Mucosa of descending colon (tissue), 3 donors: ENCODE measurements at regions not wholly inside any gene's neighbourhood (a gene's known extent, or its start where the extent isn't known, plus 50 kb on each side); places are given as distances from the start of the nearest gene placed in this dataset.

ENCODE experiments used
- ATAC-seq: fragments of 200-7000 bp; cut with Tn5 transposase; one replicate; pipeline ENCODE4 v1.9.1; 2020; ENCODE audit warnings: mild to moderate bottlenecking, moderate library complexity
- DNase-seq, 3 donors: peaks; one replicate each; pipeline ENCODE4 v3.0.0-alpha.2; 2020
- H3K36me3 ChIP-seq: fragments of 200-600 bp; one replicate; pipeline ENCODE4 v1.8.0; 2021; ENCODE audit warnings: low read depth, mild to moderate bottlenecking
- H3K4me1 ChIP-seq: fragments of 200-600 bp; one replicate; pipeline ENCODE4 v1.8.0; 2021; ENCODE audit warnings: low read depth, mild to moderate bottlenecking
- H3K4me3 ChIP-seq: fragments of 200-600 bp; one replicate; pipeline ENCODE4 v1.8.0; 2021; ENCODE audit warnings: mild to moderate bottlenecking
- H3K9me3 ChIP-seq: fragments of 200-600 bp; one replicate; pipeline ENCODE4 v1.8.0; 2021; ENCODE audit warnings: mild to moderate bottlenecking
- intact Hi-C, 2 donors: fragments of 100-400 bp; cut with DNase I in 1 of 2; cut with micrococcal nuclease in 1 of 2; formaldehyde crosslinking; loops; one replicate each; pipeline versions ENCODE4 v1.11.0 to v1.11.1; 2022; cut with DNase I, micrococcal nuclease
- TF ChIP-seq, protein P1 (sequence below): fragments of 200-600 bp; IDR thresholded peaks from one replicate; pipeline ENCODE4 v1.8.0; 2022; ENCODE audit warnings: antibody characterized with exemption, mild to moderate bottlenecking
- donor health status: DM: no; HTN: no; CAD: no; lungs with moderate emphysema.
- donor health status: DM: no; HTN: no; CAD: no.
- donor health status: DM: no; HTN: yes; CAD: no.

GRCh38 chr3:147735616-147736015, 326.5 kb downstream of the ZIC1 start:
- TF ChIP-seq, protein P1, sequence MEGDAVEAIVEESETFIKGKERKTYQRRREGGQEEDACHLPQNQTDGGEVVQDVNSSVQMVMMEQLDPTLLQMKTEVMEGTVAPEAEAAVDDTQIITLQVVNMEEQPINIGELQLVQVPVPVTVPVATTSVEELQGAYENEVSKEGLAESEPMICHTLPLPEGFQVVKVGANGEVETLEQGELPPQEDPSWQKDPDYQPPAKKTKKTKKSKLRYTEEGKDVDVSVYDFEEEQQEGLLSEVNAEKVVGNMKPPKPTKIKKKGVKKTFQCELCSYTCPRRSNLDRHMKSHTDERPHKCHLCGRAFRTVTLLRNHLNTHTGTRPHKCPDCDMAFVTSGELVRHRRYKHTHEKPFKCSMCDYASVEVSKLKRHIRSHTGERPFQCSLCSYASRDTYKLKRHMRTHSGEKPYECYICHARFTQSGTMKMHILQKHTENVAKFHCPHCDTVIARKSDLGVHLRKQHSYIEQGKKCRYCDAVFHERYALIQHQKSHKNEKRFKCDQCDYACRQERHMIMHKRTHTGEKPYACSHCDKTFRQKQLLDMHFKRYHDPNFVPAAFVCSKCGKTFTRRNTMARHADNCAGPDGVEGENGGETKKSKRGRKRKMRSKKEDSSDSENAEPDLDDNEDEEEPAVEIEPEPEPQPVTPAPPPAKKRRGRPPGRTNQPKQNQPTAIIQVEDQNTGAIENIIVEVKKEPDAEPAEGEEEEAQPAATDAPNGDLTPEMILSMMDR: no peak
- no peaks in the 10 kb centered on the region for H3K4me1 ChIP-seq
- H3K36me3 ChIP-seq: no peaks in the 10 kb centered on the region
- ATAC-seq: no peak
- H3K9me3 ChIP-seq: no peaks in the 10 kb centered on the region
- DNase-seq: no peak
- intact Hi-C loops: no loop called here
- no peak overlapping the region for H3K4me3 ChIP-seq

GRCh38 chr3:147736226-147736625, 327.1 kb downstream of the ZIC1 start:
- H3K4me1 ChIP-seq: no peaks in the 10 kb centered on the region
- no peaks in the 10 kb centered on the region for H3K36me3 ChIP-seq
- no peak for DNase-seq
- intact Hi-C loops: no loop called here
- TF ChIP-seq, protein P1: no peak
- H3K4me3 ChIP-seq: no peak overlapping the region
- ATAC-seq: no peak
- H3K9me3 ChIP-seq: no peaks in the 10 kb centered on the region

DNA sequence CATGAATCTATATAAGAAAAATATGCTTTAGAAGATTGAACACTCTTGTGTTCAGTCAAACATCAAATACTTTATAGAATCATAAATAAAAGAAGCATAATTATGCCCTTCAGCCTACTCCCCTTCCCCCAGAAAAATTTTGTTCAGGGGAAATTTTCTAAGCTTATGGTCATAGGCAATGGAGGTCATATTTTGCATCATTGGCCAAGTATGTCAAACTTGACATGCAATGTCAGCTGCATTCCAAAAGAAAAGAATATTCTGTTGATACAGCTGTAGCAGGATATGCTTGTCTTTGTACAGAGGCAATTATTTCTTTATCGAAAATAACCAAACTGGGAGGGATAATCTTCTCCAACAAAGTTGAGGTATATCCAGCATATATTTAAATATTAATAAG, 328.2 kb downstream of the ZIC1 start:
- TF ChIP-seq, protein P1: no peak
- no peaks in the 10 kb centered on the region for H3K9me3 ChIP-seq
- no peak for DNase-seq
- no peaks in the 10 kb centered on the region for H3K4me1 ChIP-seq
- H3K4me3 ChIP-seq: no peak overlapping the region
- no peaks in the 10 kb centered on the region for H3K36me3 ChIP-seq
- ATAC-seq: no peak
- intact Hi-C loops: no loop called here

- DNase-seq (no peak), ATAC-seq (no peak)
- intact Hi-C loops: no loop called here
- TF ChIP-seq, protein P1: no peak
- H3K9me3 ChIP-seq: no peaks in the 10 kb centered on the region
- H3K36me3 ChIP-seq: no peaks in the 10 kb centered on the region
- H3K4me1 ChIP-seq: no peaks in the 10 kb centered on the region
- no peak overlapping the region for H3K4me3 ChIP-seq
Measured at GRCh38 chr3:147740928-147741327, 331.8 kb downstream of the ZIC1 start.

DNA sequence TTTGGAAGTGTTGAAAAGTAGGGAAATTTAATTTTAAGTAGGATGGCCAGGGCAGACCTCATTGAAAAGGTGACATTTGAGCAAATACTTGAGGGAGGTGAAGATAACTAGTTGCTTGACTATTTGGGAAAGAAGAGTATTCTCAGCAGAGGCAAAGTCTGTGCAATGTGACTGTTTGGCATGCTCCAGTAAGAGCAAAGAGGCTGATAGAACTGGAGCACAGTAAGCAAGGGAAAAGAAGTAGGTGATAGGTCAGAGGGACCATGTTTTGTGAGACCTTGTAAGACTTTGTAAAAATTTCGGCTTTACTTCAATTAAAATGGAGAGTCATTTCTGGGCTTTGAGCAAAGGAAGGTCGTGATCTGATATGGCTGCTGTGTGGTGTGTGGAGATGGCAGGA, 335.8 kb downstream of the ZIC1 start:
- no peak for ATAC-seq
- Histone ChIP-seq H3K9me3 (no peaks in the 10 kb centered on the region), H3K4me1 (no peaks in the 10 kb centered on the region), H3K36me3 (no peaks in the 10 kb centered on the region), H3K4me3 (no peak overlapping the region)
- intact Hi-C loops: no loop called here
- TF ChIP-seq, protein P1: no peak
- DNase-seq: no peak

DNA sequence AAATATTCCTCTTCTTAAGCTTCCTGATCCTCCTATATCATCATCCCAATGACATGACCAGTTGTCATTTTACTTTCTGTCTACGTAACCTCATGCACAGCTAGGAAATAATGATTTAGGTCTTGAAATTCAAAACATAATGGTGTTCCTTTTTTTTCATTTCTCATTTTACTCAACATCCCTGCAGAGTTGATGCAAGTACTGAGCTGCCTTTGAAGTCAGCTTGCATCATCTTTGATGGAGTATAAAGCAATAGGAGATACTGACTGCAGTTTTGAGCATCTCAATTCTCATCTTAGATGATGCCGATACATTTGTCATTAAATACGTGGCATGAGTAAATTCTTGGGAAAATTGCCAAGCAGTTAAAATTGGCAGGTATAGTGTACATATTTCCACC, 346.1 kb downstream of the ZIC1 start:
- ATAC-seq: no peak
- no peaks in the 10 kb centered on the region for H3K36me3 ChIP-seq
- intact Hi-C loops: no loop called here
- TF ChIP-seq, protein P1: no peak
- no peaks in the 10 kb centered on the region for H3K4me1 ChIP-seq
- DNase-seq: no peak
- H3K4me3 ChIP-seq: no peak overlapping the region
- no peaks in the 10 kb centered on the region for H3K9me3 ChIP-seq
